Adipocyte (in vitro differentiated cells): ENCODE measurements at regions not wholly inside any gene's neighbourhood (a gene's known extent, or its start where the extent isn't known, plus 50 kb on each side); places are given as distances from the start of the nearest gene placed in this dataset.

Source experiments
- DNase-seq: peaks from one replicate; pipeline ENCODE4 v3.0.0-alpha.2; 2015; ENCODE audit warnings: low read depth
- H3K27me3 ChIP-seq: replicated peaks from 2 replicates; pipeline ENCODE4 v1.7.0; 2013; ENCODE audit warnings: mild to moderate bottlenecking, low read length, moderate library complexity; ENCODE audit not compliant: control insufficient read depth, insufficient read depth
- H3K36me3 ChIP-seq: 2 replicates; pipeline ENCODE4 v1.7.0; 2013; ENCODE audit warnings: low read length, mild to moderate bottlenecking, moderate library complexity; ENCODE audit not compliant: control insufficient read depth, insufficient read depth, severe bottlenecking
- H3K4me1 ChIP-seq: 2 replicates; pipeline ENCODE4 v1.7.0; 2013; ENCODE audit warnings: mild to moderate bottlenecking, low read length, moderate library complexity; ENCODE audit not compliant: control insufficient read depth, insufficient read depth
- H3K4me3 ChIP-seq: 2 replicates; pipeline ENCODE4 v1.7.0; 2013; ENCODE audit warnings: mild to moderate bottlenecking, low read length, moderate library complexity
- H3K9ac ChIP-seq: 2 replicates; pipeline ENCODE4 v1.7.0; 2013; ENCODE audit warnings: mild to moderate bottlenecking, low read length, moderate library complexity
- H3K9me3 ChIP-seq: 2 replicates; pipeline ENCODE4 v1.7.0; 2013; ENCODE audit warnings: mild to moderate bottlenecking, low read length, moderate library complexity; ENCODE audit not compliant: control insufficient read depth

DNA sequence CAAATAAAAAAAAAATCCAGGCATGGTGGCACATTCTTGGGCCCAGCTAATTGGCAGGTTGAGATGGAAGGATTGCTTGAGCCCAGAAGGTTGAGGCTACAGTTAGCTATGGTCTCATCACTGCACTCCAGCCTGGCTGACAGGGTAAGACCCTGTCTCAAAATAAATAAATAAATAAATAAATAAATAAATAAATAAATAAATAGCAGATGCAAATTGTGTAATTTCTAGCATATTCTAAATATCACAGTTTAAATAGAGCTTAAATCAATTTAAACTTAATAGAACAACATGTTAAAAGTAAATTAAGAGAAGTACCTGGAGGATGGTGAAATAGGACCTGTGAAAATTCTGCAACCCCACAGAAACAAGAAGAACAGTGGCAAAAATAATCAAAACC is 290.5 kb downstream of the TFEC start:
- no peaks in the 10 kb centered on the region for H3K27me3 ChIP-seq
- no peak overlapping the region for H3K9ac ChIP-seq
- H3K4me1 ChIP-seq, result no peaks in the 10 kb centered on the region
- no peaks in the 10 kb centered on the region for H3K36me3 ChIP-seq
- no peak overlapping the region for H3K4me3 ChIP-seq
- DNase-seq, result no peak
- no peaks in the 10 kb centered on the region for H3K9me3 ChIP-seq

DNA sequence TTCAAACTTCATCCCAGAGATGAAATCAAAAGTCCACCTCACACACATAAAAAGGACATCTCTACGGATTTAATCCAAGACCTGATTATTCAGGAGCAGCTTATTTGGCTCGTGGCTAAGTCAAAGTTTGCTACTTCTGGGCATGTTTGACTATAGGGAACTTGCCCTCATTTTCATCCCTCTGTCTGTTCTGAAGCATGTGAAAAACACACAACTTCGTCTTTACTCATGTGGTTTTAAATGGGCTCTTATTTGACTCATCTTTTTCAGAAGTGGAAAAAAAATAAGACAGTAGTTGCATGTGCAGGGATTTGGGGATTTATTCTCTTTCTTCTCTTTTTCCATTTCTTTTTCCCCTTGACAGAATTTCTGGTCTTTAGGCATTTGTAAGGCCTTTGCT is 295.9 kb downstream of the TFEC start:
- Histone ChIP-seq H3K36me3 (no peaks in the 10 kb centered on the region), H3K4me3 (no peak overlapping the region), H3K9ac (no peak overlapping the region), H3K9me3 (no peaks in the 10 kb centered on the region), H3K4me1 (no peaks in the 10 kb centered on the region), H3K27me3 (no peaks in the 10 kb centered on the region)
- DNase-seq, result no peak

DNA sequence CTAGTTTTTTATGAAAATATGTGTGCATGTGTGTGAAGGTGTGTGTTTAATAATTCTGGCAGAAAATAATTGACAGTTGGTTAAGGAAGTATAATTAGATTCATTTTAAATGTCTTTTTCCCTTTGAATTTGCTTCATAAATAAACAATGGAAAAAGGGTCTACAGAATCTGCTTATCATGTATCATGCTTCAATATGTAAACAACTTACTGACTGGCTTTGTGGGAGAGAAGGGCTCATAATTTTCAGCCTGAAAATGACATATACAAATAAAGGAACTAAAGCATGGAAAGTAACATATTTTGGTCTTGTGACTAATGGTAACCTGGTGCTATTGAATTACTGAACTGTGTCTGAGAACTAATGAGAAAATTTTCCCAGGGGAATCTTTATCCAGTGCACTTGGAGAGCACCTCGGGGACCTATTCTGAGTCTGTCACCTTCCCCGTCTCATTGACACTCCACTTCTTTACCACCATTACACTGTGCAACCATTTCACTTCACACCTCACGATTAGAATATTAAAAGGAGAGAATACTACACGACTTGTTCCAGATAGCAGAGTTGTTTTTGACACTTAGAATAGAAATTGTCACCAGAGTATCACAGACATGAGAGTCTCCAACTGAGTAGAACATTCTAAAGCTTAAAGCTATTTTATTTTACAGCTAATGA is 298.6 kb downstream of the TFEC start:
- Histone ChIP-seq H3K36me3 (no peaks in the 10 kb centered on the region), H3K9me3 (no peaks in the 10 kb centered on the region), H3K27me3 (no peaks in the 10 kb centered on the region), H3K9ac (no peak overlapping the region), H3K4me3 (no peak overlapping the region), H3K4me1 (no peaks in the 10 kb centered on the region)
- DNase-seq, result no peak

DNA sequence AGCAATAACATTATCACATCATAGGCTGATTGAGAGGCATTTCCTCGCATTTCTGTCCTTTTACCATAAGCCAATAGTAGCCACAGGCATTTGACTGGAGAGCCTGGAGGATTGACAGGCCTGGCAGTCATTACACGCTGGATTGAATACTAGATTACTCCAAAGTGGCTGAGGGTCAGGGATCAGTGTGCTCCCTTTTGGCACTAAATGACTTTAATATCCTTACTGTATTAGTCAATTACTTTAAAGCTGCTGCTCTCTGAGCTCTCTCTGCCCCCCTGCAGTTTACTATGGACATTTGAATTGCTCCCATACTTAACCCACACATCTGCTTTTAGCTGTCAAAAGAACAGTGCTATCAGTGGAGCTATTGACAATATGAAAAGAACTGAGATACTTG is 302.0 kb downstream of the TFEC start:
- Histone ChIP-seq H3K9ac (no peak overlapping the region), H3K4me3 (no peak overlapping the region), H3K4me1 (no peaks in the 10 kb centered on the region), H3K27me3 (no peaks in the 10 kb centered on the region), H3K9me3 (no peaks in the 10 kb centered on the region), H3K36me3 (no peaks in the 10 kb centered on the region)
- no peak for DNase-seq

DNA sequence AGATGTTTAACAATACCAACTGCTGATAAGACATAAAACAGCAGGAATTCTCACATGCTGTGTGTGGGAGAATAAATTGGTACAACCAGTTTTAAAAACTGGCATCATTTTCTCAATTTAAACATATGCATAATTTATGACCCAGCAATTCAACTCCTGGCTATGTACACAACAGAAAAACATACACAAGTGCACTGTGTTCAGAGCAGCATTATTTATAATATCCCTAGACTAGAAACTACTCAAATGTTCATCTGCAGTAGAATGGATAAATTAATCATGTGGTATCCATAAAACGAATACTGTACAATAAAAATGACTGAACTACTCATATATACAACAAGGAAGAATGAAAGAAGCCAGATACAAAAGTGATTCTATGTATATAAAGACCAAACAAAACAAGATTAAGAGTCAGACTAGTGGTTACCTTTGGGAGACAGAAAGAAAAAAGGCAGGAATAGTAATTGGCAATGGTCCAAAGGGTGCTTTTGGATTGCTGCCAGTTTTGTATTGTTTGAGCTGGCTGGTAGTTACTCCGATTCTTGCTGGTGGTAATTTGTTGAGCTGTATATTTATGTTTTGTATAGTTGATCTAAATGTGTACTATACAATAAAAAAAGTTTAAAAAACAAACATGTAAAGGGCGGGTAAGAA is 306.0 kb downstream of the TFEC start:
- no peaks in the 10 kb centered on the region for H3K9me3 ChIP-seq
- DNase-seq, result no peak
- H3K27me3 ChIP-seq, result no peaks in the 10 kb centered on the region
- no peak overlapping the region for H3K4me3 ChIP-seq
- no peak overlapping the region for H3K9ac ChIP-seq
- no peaks in the 10 kb centered on the region for H3K4me1 ChIP-seq
- no peaks in the 10 kb centered on the region for H3K36me3 ChIP-seq

DNA sequence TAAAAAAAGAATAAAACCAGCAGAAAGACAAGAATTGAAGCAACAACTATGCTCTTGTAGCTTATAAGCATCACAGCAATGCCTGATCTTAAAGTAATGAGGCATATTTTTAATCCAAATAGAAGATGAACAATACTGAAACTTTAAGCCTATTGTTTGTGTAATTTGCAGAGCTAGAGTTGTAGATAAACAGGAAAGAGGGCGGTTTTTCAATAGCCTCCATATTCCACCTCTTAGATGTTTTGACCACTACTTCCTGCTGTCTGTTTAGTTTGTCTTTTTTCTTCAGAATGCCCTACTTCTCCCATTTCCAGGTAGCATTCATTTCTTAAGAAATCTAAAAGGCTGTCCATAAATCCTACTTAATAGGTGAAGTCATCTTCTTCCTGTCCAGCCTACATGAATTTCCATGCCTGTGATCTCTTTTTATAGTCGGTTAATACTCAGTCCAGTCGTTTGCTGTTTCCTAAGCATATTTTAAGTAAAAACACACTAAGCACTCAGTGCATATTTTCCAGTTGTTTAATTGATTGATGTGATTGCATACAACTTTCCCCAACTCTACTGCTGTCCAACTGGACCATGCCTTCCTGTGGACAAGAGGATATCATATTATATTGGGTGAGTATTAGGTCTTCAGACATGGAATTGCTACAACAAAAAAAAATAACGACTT is 308.1 kb downstream of the TFEC start:
- Histone ChIP-seq H3K9me3 (no peaks in the 10 kb centered on the region), H3K27me3 (no peaks in the 10 kb centered on the region), H3K36me3 (no peaks in the 10 kb centered on the region), H3K4me1 (no peaks in the 10 kb centered on the region), H3K4me3 (no peak overlapping the region), H3K9ac (no peak overlapping the region)
- DNase-seq, result no peak

DNA sequence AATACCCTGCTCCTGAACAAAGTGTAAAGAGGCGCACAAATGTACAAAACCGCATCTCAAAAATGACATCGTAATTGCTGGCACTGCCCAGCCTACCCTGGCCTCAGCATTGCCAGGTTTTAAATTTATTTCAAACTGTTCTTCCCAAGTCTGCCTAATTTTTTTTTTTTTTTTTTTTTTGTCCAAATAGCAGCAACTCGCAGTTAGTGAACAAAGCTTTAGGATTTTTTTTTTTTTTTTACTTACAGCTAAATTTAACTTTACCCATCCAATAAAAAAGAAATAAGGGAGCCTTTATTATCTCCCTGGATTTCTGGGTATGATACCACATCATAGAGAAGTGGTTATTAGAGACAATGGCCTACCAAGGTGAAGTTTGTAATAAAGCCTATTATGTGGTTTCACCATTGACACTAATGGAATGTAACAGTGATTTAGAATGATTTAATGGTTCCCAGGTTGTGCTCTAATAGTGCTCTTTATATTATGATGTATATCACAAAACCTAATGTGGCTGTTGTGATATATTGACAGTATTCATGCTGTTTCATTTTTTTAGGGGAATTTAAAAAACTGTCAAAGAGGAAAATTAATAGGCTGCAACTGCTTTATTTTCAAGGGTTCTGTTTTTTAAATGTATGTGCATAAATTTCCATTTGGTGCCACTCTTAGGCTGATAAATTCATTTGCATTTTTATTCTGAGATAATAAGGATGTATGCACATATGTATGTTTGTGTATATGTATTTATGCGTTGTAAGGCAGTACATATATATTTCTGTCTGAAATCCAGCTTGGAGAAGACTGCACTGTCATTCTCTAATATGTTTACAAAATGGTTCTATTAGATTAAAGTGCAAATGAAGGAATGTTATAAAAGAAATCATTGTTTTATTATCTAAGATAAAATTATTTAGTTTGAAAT is 309.0 kb downstream of the TFEC start:
- no peak overlapping the region for H3K9ac ChIP-seq
- H3K9me3 ChIP-seq, result no peaks in the 10 kb centered on the region
- no peaks in the 10 kb centered on the region for H3K36me3 ChIP-seq
- no peak overlapping the region for H3K4me3 ChIP-seq
- H3K4me1 ChIP-seq, result no peaks in the 10 kb centered on the region
- no peaks in the 10 kb centered on the region for H3K27me3 ChIP-seq
- DNase-seq, result no peak

DNA sequence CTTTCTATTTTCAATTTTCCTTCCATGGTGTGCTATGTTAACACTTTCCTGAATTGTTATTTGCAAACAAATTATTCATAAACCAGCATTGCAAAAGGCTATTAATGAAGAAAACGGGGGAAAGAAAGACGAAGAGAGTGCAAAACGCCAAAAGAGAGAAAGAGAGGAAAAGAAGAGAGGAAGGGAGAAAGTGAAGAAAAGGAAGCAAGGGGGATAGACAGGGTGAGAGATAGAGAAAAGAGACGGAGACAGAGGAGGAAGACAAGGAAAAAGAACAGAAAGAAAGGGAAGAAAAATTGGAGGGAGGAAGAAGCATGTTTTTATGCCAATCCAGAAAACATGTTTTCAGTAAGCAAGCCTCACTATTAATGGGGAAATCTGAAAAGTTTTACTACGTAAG is 310.6 kb downstream of the TFEC start:
- Histone ChIP-seq H3K9ac (no peak overlapping the region), H3K4me1 (no peaks in the 10 kb centered on the region), H3K9me3 (no peaks in the 10 kb centered on the region), H3K36me3 (no peaks in the 10 kb centered on the region), H3K27me3 (no peaks in the 10 kb centered on the region), H3K4me3 (no peak overlapping the region)
- no peak for DNase-seq

DNA sequence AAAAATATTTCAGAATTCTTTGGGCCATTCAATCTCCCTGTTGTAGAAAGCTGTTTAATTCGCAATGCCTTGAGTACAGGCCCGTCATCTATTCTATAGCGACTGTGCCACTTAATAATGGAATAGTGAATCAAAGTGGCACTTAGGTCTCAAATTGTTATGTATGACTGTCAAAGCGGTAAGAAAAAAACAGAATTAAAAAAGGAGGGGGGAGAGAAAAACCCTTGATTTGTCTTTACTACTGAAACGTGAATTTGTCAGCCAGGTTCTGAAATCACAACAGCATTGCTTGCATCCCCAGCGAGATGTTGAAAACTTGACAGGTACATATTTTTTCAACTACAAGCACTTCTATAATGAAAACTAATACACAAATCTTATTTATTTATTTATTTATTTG is 320.9 kb downstream of the TFEC start:
- Histone ChIP-seq H3K9me3 (no peaks in the 10 kb centered on the region), H3K4me1 (no peaks in the 10 kb centered on the region), H3K27me3 (no peaks in the 10 kb centered on the region), H3K9ac (no peak overlapping the region), H3K4me3 (no peak overlapping the region), H3K36me3 (no peaks in the 10 kb centered on the region)
- no peak for DNase-seq

DNA sequence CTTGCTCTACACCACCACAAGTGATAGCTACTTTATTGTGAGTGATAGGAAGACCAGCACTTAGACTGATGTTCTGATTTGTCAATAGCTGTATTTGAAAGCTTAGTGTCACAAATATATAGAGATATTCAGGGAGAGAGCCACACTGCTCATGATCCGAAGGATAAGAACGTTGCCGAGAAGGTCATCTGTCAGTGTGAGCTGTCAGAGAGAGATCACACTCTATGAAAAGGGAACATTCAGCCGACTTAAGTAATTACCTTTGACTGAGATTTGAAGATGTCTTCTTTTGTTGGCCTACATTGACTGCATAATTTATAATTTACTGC is 322.6 kb downstream of the TFEC start:
- no peaks in the 10 kb centered on the region for H3K4me1 ChIP-seq
- DNase-seq, result no peak
- H3K4me3 ChIP-seq, result no peak overlapping the region
- no peaks in the 10 kb centered on the region for H3K9me3 ChIP-seq
- H3K27me3 ChIP-seq, result no peaks in the 10 kb centered on the region
- no peaks in the 10 kb centered on the region for H3K36me3 ChIP-seq
- no peak overlapping the region for H3K9ac ChIP-seq
